RWPE1 (cell line): ENCODE measurements at regions not wholly inside any gene's neighbourhood (a gene's known extent, or its start where the extent isn't known, plus 50 kb on each side); places are given as distances from the start of the nearest gene placed in this dataset.

Experiments used
- CTCF ChIA-PET: fragments of 350-600 bp; sonication (Branson Sonifier 250); formaldehyde crosslinking; extraction: SDS; loops from one replicate; lab custom pipeline; 2021; lab: Yijun Ruan, JAX
- POLR2A ChIA-PET: fragments of 400-600 bp; formaldehyde crosslinking; extraction: SDS; loops from one replicate; lab custom pipeline; 2020; ENCODE audit warnings: antibody characterized with exemption; ENCODE audit not compliant: low non-redundant PET; lab: Yijun Ruan, JAX
- DNase-seq: peaks from one replicate; pipeline ENCODE4 v3.0.0; 2012; ENCODE audit warnings: low spot score
- H3K27ac ChIP-seq: fragments of 450-650 bp; 2 replicates; pipeline ENCODE4 v1.5.1; 2017
- CTCF ChIP-seq: fragments of 450-650 bp; conservative IDR thresholded peaks from 2 replicates; pipeline ENCODE4 v1.5.1; 2017; ENCODE audit warnings: low read depth, mild to moderate bottlenecking

- DNase-seq: no peak
- POLR2A ChIA-PET: no interaction called here
- H3K27ac ChIP-seq: no peak overlapping the region
- CTCF ChIA-PET: no interaction called here
- no peak for TF ChIP-seq CTCF
Observed at GRCh38 chr6:147071776-147072175, 132.4 kb upstream of the STXBP5 start.

GRCh38 chr6:147075381-147075780 is 128.8 kb upstream of the STXBP5 start:
- DNase-seq: no peak
- TF ChIP-seq CTCF: no peak
- ChIA-PET POLR2A (no interaction called here), CTCF (no interaction called here)
- H3K27ac ChIP-seq: no peak overlapping the region

GRCh38 chr6:147077251-147077650 is 127.0 kb upstream of the STXBP5 start:
- CTCF ChIA-PET: interaction anchor here (0.5 kb wide), 1 partner anchor 13 kb away, joined by 3 read pairs; no protein-coding TSS in a partner anchor
- TF ChIP-seq CTCF: no peak
- DNase-seq: no peak
- POLR2A ChIA-PET: no interaction called here
- H3K27ac ChIP-seq: no peak overlapping the region

- ChIA-PET POLR2A (no interaction called here), CTCF (no interaction called here)
- no peak for DNase-seq
- TF ChIP-seq CTCF: no peak
- no peak overlapping the region for H3K27ac ChIP-seq
Observed at GRCh38 chr6:147078106-147078505, 126.1 kb upstream of the STXBP5 start.

- H3K27ac ChIP-seq: no peak overlapping the region
- POLR2A ChIA-PET: no interaction called here
- TF ChIP-seq CTCF: no peak
- no peak for DNase-seq
- CTCF ChIA-PET: no interaction called here
Observed at GRCh38 chr6:147078602-147079001, 125.6 kb upstream of the STXBP5 start.

GRCh38 chr6:147080225-147080624 is 124.0 kb upstream of the STXBP5 start:
- POLR2A ChIA-PET: no interaction called here
- no peak overlapping the region for H3K27ac ChIP-seq
- CTCF ChIA-PET: no interaction called here
- DNase-seq: no peak
- TF ChIP-seq CTCF: no peak
